ENCODE measurements at regions not wholly inside any gene's neighbourhood (a gene's known extent, or its start where the extent isn't known, plus 50 kb on each side); places are given as distances from the start of the nearest gene placed in this dataset.

GRCh38 chr2:173513107-173513727 lies 158.5 kb downstream of the CDCA7 start:
- Histone ChIP-seq H3K9me3 (ENCODE audit: insufficient read depth in 2 of 2, low read depth in 1 of 2, low read length in 1 of 2) (0 out of 4 replicates have a peak, but pooled peaks cover 0 to 3% of the 10 kb centered on the region in 2 experiments), H2BK12ac (ENCODE audit: low read depth, low read length) (no peak overlapping the region), H2BK15ac (ENCODE audit: low read length) (no peak overlapping the region), H3K79me2 (ENCODE audit: control insufficient read depth in 1 of 2, insufficient read depth in 2 of 2, low read length in 2 of 2) (no peaks in the 10 kb centered on the region), H3K79me1 (ENCODE audit: low read depth, low read length) (no peaks in the 10 kb centered on the region), H3K27me3 (replicated peaks in 1 of 4; ENCODE audit: control insufficient read depth in 3 of 4, extremely low read depth in 1 of 4, insufficient read depth in 3 of 4, low read length in 3 of 4) (no peaks in the 10 kb centered on the region), H3K4me1 (replicated peaks in 1 of 4; ENCODE audit: control insufficient read depth in 3 of 4, insufficient read depth in 4 of 4, low read length in 3 of 4) (no peaks in the 10 kb centered on the region), H3K23ac (ENCODE audit: insufficient read length) (no peak overlapping the region), H3K56ac (replicated peaks; ENCODE audit: insufficient read length, low read depth, low read length) (no peak overlapping the region), H4K5ac (ENCODE audit: insufficient read length, low read depth, low read length) (no peak overlapping the region), H3K4me3 (ENCODE audit: extremely low read depth in 1 of 4, insufficient read depth in 2 of 4, low read depth in 3 of 4, low read length in 4 of 4) (no peak overlapping the region), H3K23me2 (ENCODE audit: low read depth, low read length) (no peaks in the 10 kb centered on the region), H2AK5ac (ENCODE audit: low read depth, low read length) (no peak overlapping the region), H3K9ac (replicated peaks in 1 of 4; ENCODE audit: extremely low read depth in 1 of 4, low read depth in 3 of 4, low read length in 3 of 4) (no peak overlapping the region), H4K91ac (replicated peaks; ENCODE audit: insufficient read length, low read length) (no peak overlapping the region), H3K36me3 (ENCODE audit: control insufficient read depth in 2 of 4, insufficient read depth in 4 of 4, low read length in 3 of 4) (no peaks in the 10 kb centered on the region), H2AFZ (ENCODE audit: low read length) (0 out of 2 replicates have a peak overlapping the region, but pooled peaks have one; percentile 30), H3K18ac (ENCODE audit: extremely low read depth, low read length) (no peak overlapping the region), H4K20me1 (replicated peaks in 1 of 2; ENCODE audit: control insufficient read depth in 1 of 2, insufficient read depth in 2 of 2, low read length in 2 of 2) (no peaks in the 10 kb centered on the region), H3K14ac (ENCODE audit: insufficient read length) (no peak overlapping the region), H3K4ac (replicated peaks; ENCODE audit: insufficient read length, low read depth, low read length) (no peak overlapping the region), H3K27ac (ENCODE audit: low read depth, low read length) (no peak overlapping the region), H2BK120ac (replicated peaks; ENCODE audit: low read depth, low read length) (no peak overlapping the region), H3K4me2 (ENCODE audit: insufficient read depth in 1 of 2, low read depth in 2 of 2, low read length in 2 of 2) (no peak overlapping the region), H2BK20ac (ENCODE audit: low read length) (no peak overlapping the region), H4K8ac (ENCODE audit: extremely low read depth, insufficient read depth, low read length) (no peak overlapping the region), H2BK5ac (ENCODE audit: low read depth, low read length) (no peak overlapping the region)
- 88% methylated on average over 8 of the region's 8 CpGs; no CpG with 5 or more reads in 1 of the 2 experiments for WGBS, 2 experiments (ENCODE audit: extremely low coverage in 1 of 2, insufficient coverage in 1 of 2, insufficient read length in 1 of 2, insufficient replicate concordance in 2 of 2, low coverage in 1 of 2, low lambda C conversion rate in 2 of 2, missing lambda C conversion rate in 1 of 2)
- ChIA-PET CTCF (ENCODE audit: partially characterized antibody) (interaction anchor here (1.0 kb wide), 1 partner anchor 483 kb away, joined by 3 read pairs; no protein-coding TSS in a partner anchor), POLR2A (ENCODE audit: partially characterized antibody) (no interaction called here)
- TF ChIP-seq SIRT6 (IDR thresholded peaks at IDR 0.05; ENCODE audit: low read length) (no peak), POLR2AphosphoS5 (IDR thresholded peaks at IDR 0.05; ENCODE audit: low read depth, low read length) (no peak), EGR1 (IDR thresholded peaks at IDR 0.05; ENCODE audit: borderline replicate concordance, low read depth, low read length) (no peak), POLR2A (IDR thresholded peaks at IDR 0.05; ENCODE audit: control extremely low read depth in 1 of 2, low read depth in 2 of 2, low read length in 2 of 2) (no peak), EP300 (IDR thresholded peaks at IDR 0.05; ENCODE audit: borderline replicate concordance in 1 of 2, low read depth in 2 of 2, low read length in 2 of 2) (no peak), ASH2L (IDR thresholded peaks at IDR 0.05; ENCODE audit: low read length) (no peak), BACH1 (IDR thresholded peaks at IDR 0.05; ENCODE audit: low read length) (no peak), CREB1 (IDR thresholded peaks at IDR 0.05) (no peak), TCF12 (IDR thresholded peaks at IDR 0.05; ENCODE audit: low read depth, low read length) (no peak), RBBP5 (IDR thresholded peaks at IDR 0.05; ENCODE audit: borderline replicate concordance, low read depth, low read length) (no peak), TAF7 (optimal IDR thresholded peaks at IDR 0.05; ENCODE audit: borderline replicate concordance, low read depth, low read length) (no peak), ATF2 (IDR thresholded peaks at IDR 0.05; ENCODE audit: low read length) (no peak), POU5F1 (IDR thresholded peaks at IDR 0.05; ENCODE audit: low read depth, low read length) (no peak), YY1 (IDR thresholded peaks at IDR 0.05; ENCODE audit: low read depth, low read length) (no peak)
- FAIRE-seq (no peak), DNase-seq (ENCODE audit: low read depth in 1 of 2, low spot score in 2 of 2) (no peak)
